ENCODE measurements at regions not wholly inside any gene's neighbourhood (a gene's known extent, or its start where the extent isn't known, plus 50 kb on each side); places are given as distances from the start of the nearest gene placed in this dataset.

- TF ChIP-seq CTCF (conservative IDR thresholded peaks at IDR 0.05; ENCODE audit: low read length) (no peak), EZH2phosphoT487 (IDR thresholded peaks at IDR 0.05; ENCODE audit: borderline replicate concordance) (no peak)
These were observed 905.4 kb upstream of the ATXN7L3B start for GRCh38 chr12:73632191-73632590.

All from Loucy (cell line).